T-helper 1 cell treated with Interleukin-12 subunit alpha and Interleukin-12 subunit beta and Interleukin-4 antibody, amounts not matched to agents 30 μg/mL and 1 μg/mL, for 36 hours (primary cell): ENCODE measurements at regions not wholly inside any gene's neighbourhood (a gene's known extent, or its start where the extent isn't known, plus 50 kb on each side); places are given as distances from the start of the nearest gene placed in this dataset.

Source experiments
- H3K27ac Mint-ChIP-seq: one replicate; pipeline ENCODE4 v1.8.0; 2021; ENCODE audit warnings: mild to moderate bottlenecking, mixed read lengths
- H3K27me3 Mint-ChIP-seq: one replicate; pipeline ENCODE4 v1.8.0; 2021; ENCODE audit warnings: low read depth, mixed read lengths
- H3K36me3 Mint-ChIP-seq: one replicate; pipeline ENCODE4 v1.8.0; 2021; ENCODE audit warnings: low read depth, mixed read lengths
- H3K4me1 Mint-ChIP-seq: one replicate; pipeline ENCODE4 v1.8.0; 2021; ENCODE audit warnings: low read depth, mixed read lengths
- H3K4me3 Mint-ChIP-seq: one replicate; pipeline ENCODE4 v1.8.0; 2021; ENCODE audit warnings: mild to moderate bottlenecking, moderate library complexity, mixed read lengths
- H3K9me3 Mint-ChIP-seq: one replicate; pipeline ENCODE4 v1.8.0; 2021; ENCODE audit warnings: mixed read lengths

GRCh38 chr13:26456650-26457049, 100.8 kb upstream of the WASF3 start:
- Mint-ChIP-seq H3K27me3 (peaks cover 21% of the 10 kb centered on the region), H3K27ac (no peak overlapping the region), H3K4me1 (no peaks in the 10 kb centered on the region), H3K36me3 (no peaks in the 10 kb centered on the region), H3K9me3 (no peaks in the 10 kb centered on the region), H3K4me3 (no peak overlapping the region)

DNA sequence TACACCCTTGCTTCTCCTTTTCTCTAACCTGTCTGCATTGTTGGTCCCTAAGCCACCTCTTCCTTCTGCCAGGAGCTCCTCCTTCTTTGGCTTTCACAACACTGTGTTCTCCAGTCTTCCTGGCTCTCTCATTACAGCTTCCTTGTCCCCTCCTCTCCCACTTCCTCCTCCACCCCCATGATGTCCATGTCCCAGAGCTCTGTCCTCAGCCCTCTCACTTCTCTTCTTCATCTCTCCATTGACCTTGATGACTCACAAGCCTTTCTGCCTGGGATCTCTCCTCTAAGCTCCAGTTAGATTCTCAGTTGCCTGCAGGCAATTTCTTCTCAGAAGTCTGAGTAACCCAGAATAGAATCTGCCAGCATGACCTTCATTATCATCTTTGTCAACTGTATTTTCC, 100.3 kb upstream of the WASF3 start:
- Mint-ChIP-seq H3K27me3 (peaks cover 22% of the 10 kb centered on the region), H3K4me3 (no peak overlapping the region), H3K4me1 (no peaks in the 10 kb centered on the region), H3K36me3 (no peaks in the 10 kb centered on the region), H3K9me3 (no peaks in the 10 kb centered on the region), H3K27ac (no peak overlapping the region)

DNA sequence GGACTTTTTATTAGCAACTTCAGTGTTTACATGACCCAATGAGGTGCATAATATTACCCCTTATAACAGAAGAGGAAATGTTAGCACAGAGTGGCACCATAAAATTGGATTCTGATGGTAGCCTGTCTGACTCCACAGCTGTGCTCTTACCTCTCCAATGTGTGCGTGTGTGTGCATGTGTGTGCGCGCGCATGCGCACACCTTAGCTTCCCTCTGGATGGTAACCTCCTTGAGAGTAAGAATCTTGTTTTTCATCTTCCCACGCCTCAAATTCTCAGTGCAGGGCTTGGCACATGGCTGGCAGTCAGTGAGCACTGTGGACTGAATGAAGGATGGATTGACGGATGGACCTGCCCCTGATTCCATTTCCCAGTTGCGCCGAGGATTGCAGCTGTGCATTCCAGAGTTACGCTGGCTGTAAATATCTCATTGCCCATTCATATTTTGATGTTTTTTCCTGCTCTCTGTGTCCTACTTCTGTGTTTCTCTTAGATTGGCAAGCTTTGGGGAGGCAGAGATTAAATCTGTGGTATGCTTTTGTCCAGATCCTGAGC, 99.2 kb upstream of the WASF3 start:
- no peaks in the 10 kb centered on the region for H3K9me3 Mint-ChIP-seq

GRCh38 chr13:26459276-26460131, 98.0 kb upstream of the WASF3 start:
- Mint-ChIP-seq H3K27me3 (peaks cover 10% of the 10 kb centered on the region), H3K4me3 (no peak overlapping the region), H3K9me3 (no peaks in the 10 kb centered on the region), H3K27ac (no peak overlapping the region), H3K4me1 (no peaks in the 10 kb centered on the region), H3K36me3 (no peaks in the 10 kb centered on the region)

More for the DNA sequence above, 99.2 kb upstream of the WASF3 start:
- H3K27ac Mint-ChIP-seq = no peak overlapping the region
- H3K4me3 Mint-ChIP-seq = no peak overlapping the region
- no peaks in the 10 kb centered on the region for H3K36me3 Mint-ChIP-seq
- peaks cover 14% of the 10 kb centered on the region for H3K27me3 Mint-ChIP-seq
- no peaks in the 10 kb centered on the region for H3K4me1 Mint-ChIP-seq

DNA sequence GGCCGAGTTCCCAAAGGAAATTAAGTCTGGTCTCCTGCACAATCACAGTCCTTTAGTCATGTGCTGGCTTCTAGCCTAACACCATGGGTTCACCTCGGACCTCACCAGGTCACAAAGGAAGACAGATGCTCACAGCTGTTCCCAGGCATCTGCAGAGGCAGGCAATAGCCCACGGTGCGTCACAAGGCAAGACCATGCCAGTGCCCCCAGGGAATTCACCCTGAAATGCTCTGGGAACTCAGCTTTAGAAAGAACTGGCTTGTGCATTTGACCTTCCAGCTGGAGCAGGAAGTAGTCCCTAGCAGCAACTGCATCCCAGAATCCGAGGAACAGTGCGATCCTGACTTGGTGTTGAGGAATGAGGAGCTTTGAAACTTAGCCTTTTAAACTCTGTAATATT, 96.8 kb upstream of the WASF3 start:
- Mint-ChIP-seq H3K9me3 (no peaks in the 10 kb centered on the region), H3K27me3 (peaks cover 10% of the 10 kb centered on the region)

GRCh38 chr13:26463296-26463695, 94.2 kb upstream of the WASF3 start:
- Mint-ChIP-seq H3K9me3 (no peaks in the 10 kb centered on the region), H3K27ac (no peak overlapping the region), H3K4me3 (no peak overlapping the region), H3K27me3 (peaks cover 3% of the 10 kb centered on the region), H3K4me1 (no peaks in the 10 kb centered on the region), H3K36me3 (no peaks in the 10 kb centered on the region)

More for the DNA sequence above, 96.8 kb upstream of the WASF3 start:
- Mint-ChIP-seq H3K4me3 (no peak overlapping the region), H3K27ac (no peak overlapping the region), H3K4me1 (no peaks in the 10 kb centered on the region), H3K36me3 (no peaks in the 10 kb centered on the region)

DNA sequence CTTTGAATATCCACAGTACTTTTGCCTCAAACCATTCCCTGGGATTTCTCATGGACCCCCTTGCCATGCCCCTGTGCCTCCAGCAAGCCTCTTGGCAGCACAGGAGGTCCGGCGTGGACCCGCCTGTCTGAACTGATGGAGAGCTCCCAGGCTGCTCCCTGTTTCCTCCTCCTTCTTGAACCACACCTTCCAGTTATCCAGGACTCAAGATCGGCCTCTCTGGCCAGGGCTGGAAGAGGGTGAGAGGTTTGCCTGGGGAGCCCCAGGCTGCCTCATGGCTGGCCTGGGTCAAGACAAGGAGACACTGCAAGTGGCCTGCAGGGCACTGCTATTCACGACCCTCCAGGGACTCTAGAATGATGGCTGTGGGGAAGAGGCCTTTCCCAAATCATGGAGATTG, 93.6 kb upstream of the WASF3 start:
- Mint-ChIP-seq H3K9me3 (no peaks in the 10 kb centered on the region), H3K36me3 (no peaks in the 10 kb centered on the region), H3K4me3 (no peak overlapping the region), H3K4me1 (no peaks in the 10 kb centered on the region), H3K27me3 (peaks cover 3% of the 10 kb centered on the region), H3K27ac (no peak overlapping the region)

DNA sequence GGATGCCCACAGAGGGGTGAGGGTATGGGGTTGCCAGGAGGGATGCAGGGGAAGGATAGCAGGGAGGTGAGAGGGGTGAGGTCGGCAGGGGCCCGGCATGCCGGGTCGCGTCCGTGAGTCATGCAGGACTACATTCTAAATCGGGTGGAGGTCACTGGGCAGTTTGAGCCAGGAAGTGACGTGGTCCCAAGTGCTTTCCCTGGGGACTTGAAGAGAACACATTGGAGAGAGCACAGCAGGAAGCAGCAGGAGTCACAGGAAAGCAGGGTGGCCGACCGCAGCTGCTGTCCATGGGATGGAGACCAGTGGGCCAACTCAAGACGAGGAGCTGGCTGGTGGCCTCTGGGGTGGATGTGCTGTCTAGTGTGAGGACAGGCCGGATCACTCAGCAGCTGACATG, 92.0 kb upstream of the WASF3 start:
- Mint-ChIP-seq H3K4me1 (no peaks in the 10 kb centered on the region), H3K27ac (no peak overlapping the region), H3K27me3 (peaks cover 3% of the 10 kb centered on the region), H3K9me3 (no peaks in the 10 kb centered on the region), H3K36me3 (no peaks in the 10 kb centered on the region), H3K4me3 (no peak overlapping the region)

GRCh38 chr13:26465954-26466353, 91.5 kb upstream of the WASF3 start:
- no peak overlapping the region for H3K27ac Mint-ChIP-seq
- no peak overlapping the region for H3K4me3 Mint-ChIP-seq
- peaks cover 3% of the 10 kb centered on the region for H3K27me3 Mint-ChIP-seq
- H3K4me1 Mint-ChIP-seq = no peaks in the 10 kb centered on the region
- no peaks in the 10 kb centered on the region for H3K36me3 Mint-ChIP-seq
- H3K9me3 Mint-ChIP-seq = no peaks in the 10 kb centered on the region

- no peak overlapping the region for H3K27ac Mint-ChIP-seq
- H3K4me1 Mint-ChIP-seq = no peaks in the 10 kb centered on the region
- H3K27me3 Mint-ChIP-seq = no peaks in the 10 kb centered on the region
- H3K9me3 Mint-ChIP-seq = no peaks in the 10 kb centered on the region
- H3K4me3 Mint-ChIP-seq = no peak overlapping the region
- H3K36me3 Mint-ChIP-seq = no peaks in the 10 kb centered on the region
Measured at GRCh38 chr13:26468265-26468801, 89.2 kb upstream of the WASF3 start.

DNA sequence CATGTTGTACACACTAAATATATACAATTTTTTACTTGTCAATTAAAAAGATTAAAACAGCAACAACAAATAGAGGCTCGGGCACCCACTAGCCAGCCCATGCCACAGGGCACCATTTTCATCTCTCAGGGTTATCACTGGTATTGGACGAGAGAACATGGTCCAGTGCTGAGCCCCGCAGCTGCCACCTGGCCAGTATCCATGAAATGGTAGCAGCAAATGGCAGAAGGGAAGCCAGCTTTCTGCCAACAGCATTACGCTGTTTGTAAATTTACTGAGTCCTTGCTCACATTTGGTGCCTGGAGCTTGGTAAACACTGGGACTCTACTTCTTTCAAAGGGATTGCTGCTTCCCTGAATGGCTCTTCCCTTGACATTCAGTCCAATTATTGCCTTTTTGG, 87.9 kb upstream of the WASF3 start:
- Mint-ChIP-seq H3K4me1 (no peaks in the 10 kb centered on the region), H3K36me3 (no peaks in the 10 kb centered on the region), H3K9me3 (no peaks in the 10 kb centered on the region), H3K27me3 (no peaks in the 10 kb centered on the region), H3K4me3 (no peak overlapping the region), H3K27ac (no peak overlapping the region)

GRCh38 chr13:26471807-26472206, 85.7 kb upstream of the WASF3 start:
- Mint-ChIP-seq H3K4me1 (peaks cover 9% of the 10 kb centered on the region), H3K9me3 (no peaks in the 10 kb centered on the region), H3K4me3 (no peak overlapping the region), H3K36me3 (no peaks in the 10 kb centered on the region), H3K27ac (no peak overlapping the region), H3K27me3 (no peaks in the 10 kb centered on the region)

GRCh38 chr13:26473571-26474230, 83.8 kb upstream of the WASF3 start:
- Mint-ChIP-seq H3K27ac (no peak overlapping the region), H3K4me3 (no peak overlapping the region), H3K27me3 (no peaks in the 10 kb centered on the region), H3K9me3 (no peaks in the 10 kb centered on the region), H3K4me1 (peaks cover 11% of the 10 kb centered on the region), H3K36me3 (no peaks in the 10 kb centered on the region)

- Mint-ChIP-seq H3K4me3 (no peak overlapping the region), H3K9me3 (no peaks in the 10 kb centered on the region), H3K36me3 (no peaks in the 10 kb centered on the region), H3K27ac (no peak overlapping the region), H3K4me1 (peaks cover 11% of the 10 kb centered on the region), H3K27me3 (no peaks in the 10 kb centered on the region)
Measured at GRCh38 chr13:26474286-26474685, 83.2 kb upstream of the WASF3 start.
